ENCODE measurements at regions not wholly inside any gene's neighbourhood (a gene's known extent, or its start where the extent isn't known, plus 50 kb on each side); places are given as distances from the start of the nearest gene placed in this dataset.

DNA sequence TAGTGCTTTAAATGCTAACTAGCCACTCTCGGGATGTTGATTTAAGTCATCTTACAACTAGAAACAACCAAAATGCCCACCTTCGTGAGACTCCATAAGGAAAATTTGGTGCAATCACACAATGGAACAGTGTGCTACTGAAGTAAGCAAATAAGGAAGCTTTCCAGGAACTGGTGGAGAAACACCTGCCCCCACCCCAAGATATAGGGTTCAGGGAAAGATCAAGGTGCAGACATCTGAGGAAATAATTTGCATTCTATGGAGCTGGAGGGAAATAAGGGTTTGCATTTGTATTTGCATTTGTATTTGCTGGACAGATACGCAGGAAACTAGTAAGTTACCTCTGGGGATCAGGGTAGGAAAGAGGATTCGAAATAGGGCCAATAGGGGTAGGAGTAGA is 90.9 kb downstream of the ACAA2 start:
- no peak overlapping the region for H4K5ac ChIP-seq (ENCODE audit: insufficient read length, low read depth, low read length)
- H3K4me3 ChIP-seq (ENCODE audit: extremely low read depth in 1 of 4, insufficient read depth in 2 of 4, low read depth in 3 of 4, low read length in 4 of 4), result no peak overlapping the region
- H4K8ac ChIP-seq (ENCODE audit: extremely low read depth, insufficient read depth, low read length), result no peak overlapping the region
- no peak overlapping the region for H2BK5ac ChIP-seq (ENCODE audit: low read depth, low read length)
- POLR2A ChIA-PET (ENCODE audit: partially characterized antibody), result no interaction called here
- 75% methylated on average over 4 of the region's 4 CpGs; no CpG with 5 or more reads in 1 of the 2 experiments for WGBS, 2 experiments (ENCODE audit: extremely low coverage in 1 of 2, insufficient coverage in 1 of 2, insufficient read length in 1 of 2, insufficient replicate concordance in 2 of 2, low coverage in 1 of 2, low lambda C conversion rate in 2 of 2, missing lambda C conversion rate in 1 of 2)
- CTCF ChIA-PET (ENCODE audit: partially characterized antibody), result interaction anchor here (0.7 to 2.0 kb wide), 3 partner anchors 10 to 136 kb away, joined by 3 to 6 read pairs (median 3); no protein-coding TSS in a partner anchor
- H3K23ac ChIP-seq (ENCODE audit: insufficient read length), result no peak overlapping the region
- no peak for FAIRE-seq
- H2AFZ ChIP-seq (ENCODE audit: low read length), result no peak overlapping the region
- H4K20me1 ChIP-seq (replicated peaks in 1 of 2; ENCODE audit: control insufficient read depth in 1 of 2, insufficient read depth in 2 of 2, low read length in 2 of 2), result no peaks in the 10 kb centered on the region
- H3K79me1 ChIP-seq (ENCODE audit: low read depth, low read length), result no peaks in the 10 kb centered on the region
- H3K9me3 ChIP-seq (ENCODE audit: insufficient read depth in 2 of 2, low read depth in 1 of 2, low read length in 1 of 2), result no peaks in the 10 kb centered on the region
- H3K18ac ChIP-seq (ENCODE audit: extremely low read depth, low read length), result no peak overlapping the region
- no peak overlapping the region for H4K91ac ChIP-seq (replicated peaks; ENCODE audit: insufficient read length, low read length)
- no peak overlapping the region for H2AK5ac ChIP-seq (ENCODE audit: low read depth, low read length)
- DNase-seq (ENCODE audit: low read depth in 1 of 2, low spot score in 2 of 2), result no peak
- H3K4ac ChIP-seq (replicated peaks; ENCODE audit: insufficient read length, low read depth, low read length), result no peak overlapping the region
- no peak overlapping the region for H2BK20ac ChIP-seq (ENCODE audit: low read length)
- no peaks in the 10 kb centered on the region for H3K27me3 ChIP-seq (replicated peaks in 1 of 4; ENCODE audit: control insufficient read depth in 3 of 4, extremely low read depth in 1 of 4, insufficient read depth in 3 of 4, low read length in 3 of 4)
- no peak overlapping the region for H2BK12ac ChIP-seq (ENCODE audit: low read depth, low read length)
- no peak overlapping the region for H2BK120ac ChIP-seq (replicated peaks; ENCODE audit: low read depth, low read length)
- H3K56ac ChIP-seq (replicated peaks; ENCODE audit: insufficient read length, low read depth, low read length), result no peak overlapping the region
- no peak overlapping the region for H3K4me2 ChIP-seq (ENCODE audit: insufficient read depth in 1 of 2, low read depth in 2 of 2, low read length in 2 of 2)
- no peak overlapping the region for H3K14ac ChIP-seq (ENCODE audit: insufficient read length)
- H3K36me3 ChIP-seq (ENCODE audit: control insufficient read depth in 2 of 4, insufficient read depth in 4 of 4, low read length in 3 of 4), result no peaks in the 10 kb centered on the region
- no peak overlapping the region for H3K9ac ChIP-seq (replicated peaks in 1 of 4; ENCODE audit: extremely low read depth in 1 of 4, low read depth in 3 of 4, low read length in 3 of 4)
- H3K27ac ChIP-seq (ENCODE audit: low read depth, low read length), result no peak overlapping the region
- no peaks in the 10 kb centered on the region for H3K23me2 ChIP-seq (ENCODE audit: low read depth, low read length)
- peaks cover 0 to 4% (median 3%) of the 10 kb centered on the region in 4 experiments; a peak in 6 of 7 replicates for H3K4me1 ChIP-seq (replicated peaks in 1 of 4; ENCODE audit: control insufficient read depth in 3 of 4, insufficient read depth in 4 of 4, low read length in 3 of 4)
- H2BK15ac ChIP-seq (ENCODE audit: low read length), result no peak overlapping the region
- H3K79me2 ChIP-seq (ENCODE audit: control insufficient read depth in 1 of 2, insufficient read depth in 2 of 2, low read length in 2 of 2), result no peaks in the 10 kb centered on the region
- TF ChIP-seq BACH1 (IDR thresholded peaks at IDR 0.05; ENCODE audit: low read length), result no peak
- TF ChIP-seq JUN (IDR thresholded peaks at IDR 0.05; ENCODE audit: low read depth, low read length), result no peak
- TF ChIP-seq, protein P1, sequence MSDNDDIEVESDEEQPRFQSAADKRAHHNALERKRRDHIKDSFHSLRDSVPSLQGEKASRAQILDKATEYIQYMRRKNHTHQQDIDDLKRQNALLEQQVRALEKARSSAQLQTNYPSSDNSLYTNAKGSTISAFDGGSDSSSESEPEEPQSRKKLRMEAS (IDR thresholded peaks at IDR 0.05), result no peak
- TF ChIP-seq CEBPB (IDR thresholded peaks at IDR 0.05; ENCODE audit: low read depth, low read length), result no peak
- TF ChIP-seq CTCF (IDR thresholded peaks at IDR 0.05; ENCODE audit: control extremely low read depth in 1 of 3, insufficient read depth in 1 of 3, low read depth in 1 of 3, low read length in 3 of 3), result no peak
- TF ChIP-seq KDM4A (IDR thresholded peaks at IDR 0.05; ENCODE audit: low read depth, low read length, severe bottlenecking), result no peak
- no peak for TF ChIP-seq CBX5 (IDR thresholded peaks at IDR 0.05; ENCODE audit: low read depth, low read length)
- TF ChIP-seq MAFK (IDR thresholded peaks at IDR 0.05; ENCODE audit: low read depth, low read length), result no peak
- no peak for TF ChIP-seq NRF1 (IDR thresholded peaks at IDR 0.05; ENCODE audit: low read depth, low read length)
- no peak for TF ChIP-seq SIN3A (conservative IDR thresholded peaks at IDR 0.05 in 1 of 2, IDR thresholded peaks at IDR 0.05 in 1 of 2; ENCODE audit: low read depth in 1 of 2, low read length in 2 of 2)
- no peak for TF ChIP-seq GTF2F1 (IDR thresholded peaks at IDR 0.05; ENCODE audit: borderline replicate concordance, low read depth, low read length)
- TF ChIP-seq RFX5 (IDR thresholded peaks at IDR 0.05; ENCODE audit: borderline replicate concordance, low read depth, low read length), result no peak

Data from H1 (cell line).